Naive thymus-derived CD4-positive, alpha-beta T cell (primary cell): ENCODE measurements at regions not wholly inside any gene's neighbourhood (a gene's known extent, or its start where the extent isn't known, plus 50 kb on each side); places are given as distances from the start of the nearest gene placed in this dataset.

Experiments used
- ATAC-seq: fragments of 150-1000 bp; cut with Tn5 transposase; 2 replicates; pipeline ENCODE4 v1.10.0; 2021; ENCODE audit warnings: mild to moderate bottlenecking, moderate library complexity
- CTCF ChIA-PET: fragments of 350-600 bp; sonication (Branson Sonifier 250); formaldehyde crosslinking; loops from one replicate; lab custom pipeline; 2021; ENCODE audit warnings: antibody characterized with exemption; lab: Charles Lee
- POLR2A ChIA-PET: fragments of 350-600 bp; sonication (Branson Sonifier 250); formaldehyde crosslinking; loops from one replicate; lab custom pipeline; 2021; ENCODE audit warnings: antibody characterized with exemption, inconsistent platforms; lab: Charles Lee
- DNase-seq, 9 donors: peaks; one replicate each; pipeline versions ENCODE4 v3.0.0 to v3.0.0-alpha.2; 2020 to 2022; ENCODE audit warnings: mixed read lengths in 1 of 9
- H3K27ac ChIP-seq: one replicate; pipeline ENCODE4 v1.7.0; 2013; ENCODE audit warnings: mild to moderate bottlenecking, low read depth, low read length, moderate library complexity
- H3K27me3 ChIP-seq, 2 donors: one replicate each; pipeline ENCODE4 v1.7.0; 2013; ENCODE audit warnings: low read length in 2 of 2, mild to moderate bottlenecking in 2 of 2, moderate library complexity in 2 of 2; ENCODE audit not compliant: control insufficient read depth in 2 of 2, insufficient read depth in 2 of 2
- H3K36me3 ChIP-seq, 3 experiments: 1 replicate in 2 of 3; 2 replicates in 1 of 3; pipeline ENCODE4 v1.7.0; 2013; ENCODE audit warnings: low read length in 3 of 3, mild to moderate bottlenecking in 3 of 3, moderate library complexity in 1 of 3; ENCODE audit not compliant: insufficient read depth in 3 of 3, control insufficient read depth in 2 of 3
- H3K4me1 ChIP-seq, 2 donors: one replicate each; pipeline ENCODE4 v1.7.0; 2013; ENCODE audit warnings: low read length in 2 of 2, mild to moderate bottlenecking in 2 of 2, moderate library complexity in 1 of 2; ENCODE audit not compliant: control insufficient read depth in 2 of 2, insufficient read depth in 2 of 2
- H3K4me3 ChIP-seq: 2 replicates; pipeline ENCODE4 v1.7.0; 2013; ENCODE audit warnings: mild to moderate bottlenecking, low read length
- H3K9me3 ChIP-seq, 3 experiments: 1 replicate in 2 of 3; 2 replicates in 1 of 3; pipeline ENCODE4 v1.7.0; 2013; ENCODE audit warnings: low read length in 3 of 3; ENCODE audit not compliant: control insufficient read depth in 2 of 3
- H3K27ac Mint-ChIP-seq, 9 donors: one replicate each; pipeline ENCODE4 v1.8.0; 2020 to 2022; ENCODE audit warnings: mixed read lengths in 9 of 9, mild to moderate bottlenecking in 8 of 9, moderate library complexity in 5 of 9, inconsistent platforms in 2 of 9
- H3K27me3 Mint-ChIP-seq, 5 donors: one replicate each; pipeline ENCODE4 v1.8.0; 2021 to 2022; ENCODE audit warnings: mixed read lengths in 5 of 5, mild to moderate bottlenecking in 1 of 5
- H3K36me3 Mint-ChIP-seq, 5 donors: one replicate each; pipeline ENCODE4 v1.8.0; 2020 to 2022; ENCODE audit warnings: mixed read lengths in 5 of 5, mild to moderate bottlenecking in 3 of 5, inconsistent platforms in 1 of 5
- H3K4me1 Mint-ChIP-seq, 7 donors: one replicate each; pipeline ENCODE4 v1.8.0; 2020 to 2022; ENCODE audit warnings: mixed read lengths in 7 of 7, mild to moderate bottlenecking in 3 of 7, inconsistent platforms in 1 of 7
- H3K4me3 Mint-ChIP-seq, 10 donors: one replicate each; pipeline ENCODE4 v1.8.0; 2020 to 2022; ENCODE audit warnings: mild to moderate bottlenecking in 10 of 10, mixed read lengths in 10 of 10, moderate library complexity in 6 of 10, inconsistent platforms in 2 of 10
- H3K9me3 Mint-ChIP-seq, 11 donors: one replicate each; pipeline ENCODE4 v1.8.0; 2020 to 2022; ENCODE audit warnings: mixed read lengths in 11 of 11, mild to moderate bottlenecking in 4 of 11, inconsistent platforms in 1 of 11, moderate library complexity in 1 of 11
- intact Hi-C, 2 donors: fragments of 100-400 bp; cut with micrococcal nuclease; formaldehyde crosslinking; loops; one replicate each; pipeline ENCODE4 v1.15.1; 2023

DNA sequence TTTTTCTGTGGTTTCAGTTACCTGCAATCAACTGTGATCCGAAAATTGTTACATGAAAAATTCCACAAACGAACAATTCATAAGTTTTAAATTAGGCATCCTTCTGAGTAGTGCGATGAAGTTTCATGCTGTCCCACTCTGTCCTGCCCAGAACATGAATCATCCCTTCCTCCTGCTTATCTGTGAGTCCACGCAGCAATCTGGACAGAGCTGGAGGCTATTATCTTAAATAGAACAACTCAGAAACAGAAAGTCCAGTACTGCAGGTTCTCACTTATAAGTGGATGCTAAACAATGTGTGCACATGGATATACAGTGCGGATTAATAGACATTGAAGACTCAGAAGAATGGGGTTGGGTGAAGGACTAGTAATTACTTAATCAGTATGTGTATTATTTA lies 583.7 kb upstream of the SPRY2 start:
- Mint-ChIP-seq H3K36me3 (no peaks in the 10 kb centered on the region), H3K4me1 (no peaks in the 10 kb centered on the region), H3K27me3 (no peaks in the 10 kb centered on the region), H3K9me3 (peaks cover 0 to 2% (median 0%) of the 10 kb centered on the region in 11 donors), H3K27ac (no peak overlapping the region), H3K4me3 (no peak overlapping the region)
- no peaks in the 10 kb centered on the region for H3K4me1 ChIP-seq
- DNase-seq (no peak), ATAC-seq (no peak)
- H3K27ac ChIP-seq = no peak overlapping the region
- H3K4me3 ChIP-seq = no peak overlapping the region
- ChIA-PET CTCF (no interaction called here), POLR2A (no interaction called here)
- intact Hi-C loops = no loop called here
- no peaks in the 10 kb centered on the region for H3K27me3 ChIP-seq
- no peaks in the 10 kb centered on the region for H3K36me3 ChIP-seq
- no peaks in the 10 kb centered on the region for H3K9me3 ChIP-seq

DNA sequence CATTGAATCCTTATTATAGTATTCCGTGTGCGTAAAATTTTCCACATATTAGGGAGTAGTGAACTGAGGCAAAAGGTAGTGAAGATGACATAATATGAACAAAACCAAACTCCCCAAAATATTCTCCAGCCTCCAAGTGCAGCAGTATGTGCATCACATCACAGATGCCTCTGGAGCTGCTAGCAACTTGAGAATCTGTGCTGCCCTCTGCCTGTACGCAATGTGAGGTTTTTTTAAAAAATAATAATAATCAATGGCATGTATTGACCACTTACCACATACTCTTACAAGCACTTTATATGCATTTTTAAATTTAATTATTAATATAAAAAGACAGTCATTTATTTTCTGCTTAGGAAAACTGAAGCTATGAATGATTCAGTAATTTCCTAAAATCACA lies 583.0 kb upstream of the SPRY2 start:
- ChIA-PET POLR2A (no interaction called here), CTCF (no interaction called here)
- Mint-ChIP-seq H3K9me3 (peaks cover 0 to 2% (median 0%) of the 10 kb centered on the region in 11 donors), H3K36me3 (no peaks in the 10 kb centered on the region), H3K4me3 (no peak overlapping the region), H3K27ac (no peak overlapping the region), H3K27me3 (no peaks in the 10 kb centered on the region), H3K4me1 (no peaks in the 10 kb centered on the region)
- intact Hi-C loops = no loop called here
- Histone ChIP-seq H3K36me3 (no peaks in the 10 kb centered on the region), H3K9me3 (no peaks in the 10 kb centered on the region), H3K4me3 (no peak overlapping the region), H3K4me1 (no peaks in the 10 kb centered on the region), H3K27ac (no peak overlapping the region), H3K27me3 (no peaks in the 10 kb centered on the region)
- DNase-seq (no peak), ATAC-seq (no peak)

DNA sequence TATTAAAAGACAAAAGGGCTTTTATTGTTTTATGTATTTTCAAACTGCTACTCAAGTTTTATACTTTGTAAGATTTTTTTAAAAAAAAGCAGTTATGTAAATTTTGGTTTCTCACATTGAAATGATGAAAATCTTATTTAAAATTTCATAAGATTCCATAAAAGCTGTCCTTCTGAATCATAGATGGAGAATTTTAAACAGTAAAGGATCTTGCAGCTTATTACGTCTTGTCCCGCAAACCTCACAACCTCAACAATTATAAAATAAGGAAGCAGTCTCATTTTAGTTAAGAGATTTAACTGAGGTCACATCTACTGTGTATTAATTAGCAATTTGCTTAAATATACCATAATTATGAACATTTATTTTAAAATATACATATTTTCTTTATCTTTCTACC lies 581.0 kb upstream of the SPRY2 start:
- H3K9me3 ChIP-seq = no peaks in the 10 kb centered on the region
- no peaks in the 10 kb centered on the region for H3K27me3 ChIP-seq
- no peaks in the 10 kb centered on the region for H3K4me1 Mint-ChIP-seq
- peaks cover 0 to 2% (median 0%) of the 10 kb centered on the region in 11 donors for H3K9me3 Mint-ChIP-seq
- H3K36me3 Mint-ChIP-seq = no peaks in the 10 kb centered on the region
- H3K4me1 ChIP-seq = no peaks in the 10 kb centered on the region
- H3K36me3 ChIP-seq = no peaks in the 10 kb centered on the region
- ATAC-seq (no peak), DNase-seq (no peak)
- no peak overlapping the region for H3K27ac ChIP-seq
- no peak overlapping the region for H3K4me3 Mint-ChIP-seq
- no peaks in the 10 kb centered on the region for H3K27me3 Mint-ChIP-seq
- no peak overlapping the region for H3K27ac Mint-ChIP-seq
- no peak overlapping the region for H3K4me3 ChIP-seq
- POLR2A ChIA-PET = no interaction called here
- CTCF ChIA-PET = no interaction called here
- intact Hi-C loops = no loop called here

DNA sequence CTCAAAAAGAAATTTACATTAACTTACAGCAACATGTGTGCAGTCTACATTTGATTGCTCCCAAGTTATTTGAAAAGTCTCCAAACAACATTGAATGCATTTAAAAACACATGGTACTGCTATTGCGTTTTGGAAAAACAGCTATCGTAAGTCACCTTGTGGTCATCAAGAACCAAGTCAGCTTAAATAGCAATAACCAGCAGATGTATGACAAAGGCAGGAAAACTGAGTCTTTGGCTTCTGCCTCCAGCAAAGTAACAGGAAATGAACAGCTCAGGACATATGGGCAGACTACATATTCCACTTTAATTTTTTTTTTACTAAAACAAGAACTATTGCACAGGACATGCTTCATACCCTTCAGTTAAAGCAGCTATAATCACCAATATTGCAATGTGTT lies 580.6 kb upstream of the SPRY2 start:
- no peaks in the 10 kb centered on the region for H3K4me1 ChIP-seq
- POLR2A ChIA-PET = no interaction called here
- H3K27me3 Mint-ChIP-seq = no peaks in the 10 kb centered on the region
- no peaks in the 10 kb centered on the region for H3K9me3 ChIP-seq
- H3K27ac Mint-ChIP-seq = no peak overlapping the region
- no peak overlapping the region for H3K4me3 Mint-ChIP-seq
- H3K4me3 ChIP-seq = no peak overlapping the region
- H3K9me3 Mint-ChIP-seq = peaks cover 0 to 2% (median 0%) of the 10 kb centered on the region in 11 donors
- no peaks in the 10 kb centered on the region for H3K36me3 ChIP-seq
- H3K4me1 Mint-ChIP-seq = no peaks in the 10 kb centered on the region
- no peak overlapping the region for H3K27ac ChIP-seq
- CTCF ChIA-PET = no interaction called here
- DNase-seq = no peak
- H3K27me3 ChIP-seq = no peaks in the 10 kb centered on the region
- no peak for ATAC-seq
- H3K36me3 Mint-ChIP-seq = no peaks in the 10 kb centered on the region
- intact Hi-C loops = no loop called here

- Histone ChIP-seq H3K4me3 (no peak overlapping the region), H3K27ac (no peak overlapping the region), H3K27me3 (no peaks in the 10 kb centered on the region), H3K36me3 (no peaks in the 10 kb centered on the region), H3K4me1 (no peaks in the 10 kb centered on the region), H3K9me3 (no peaks in the 10 kb centered on the region)
- Mint-ChIP-seq H3K9me3 (peaks cover 0 to 10% (median 2%) of the 10 kb centered on the region in 11 donors), H3K27me3 (no peaks in the 10 kb centered on the region), H3K4me3 (no peak overlapping the region), H3K4me1 (no peaks in the 10 kb centered on the region), H3K36me3 (no peaks in the 10 kb centered on the region), H3K27ac (no peak overlapping the region)
- DNase-seq = no peak
- ATAC-seq = no peak
- intact Hi-C loops = no loop called here
- POLR2A ChIA-PET = no interaction called here
- CTCF ChIA-PET = no interaction called here
These were observed 565.9 kb upstream of the SPRY2 start for GRCh38 chr13:80906860-80907259.

GRCh38 chr13:80904386-80904785 lies 563.5 kb upstream of the SPRY2 start:
- ATAC-seq (no peak), DNase-seq (no peak)
- Mint-ChIP-seq H3K27me3 (no peaks in the 10 kb centered on the region), H3K27ac (no peak overlapping the region), H3K4me3 (no peak overlapping the region), H3K36me3 (no peaks in the 10 kb centered on the region), H3K9me3 (peaks cover 0 to 10% (median 0%) of the 10 kb centered on the region in 11 donors), H3K4me1 (no peaks in the 10 kb centered on the region)
- no peak overlapping the region for H3K4me3 ChIP-seq
- H3K4me1 ChIP-seq = no peaks in the 10 kb centered on the region
- ChIA-PET POLR2A (no interaction called here), CTCF (no interaction called here)
- no peaks in the 10 kb centered on the region for H3K36me3 ChIP-seq
- no peaks in the 10 kb centered on the region for H3K27me3 ChIP-seq
- H3K9me3 ChIP-seq = no peaks in the 10 kb centered on the region
- intact Hi-C loops = no loop called here
- no peak overlapping the region for H3K27ac ChIP-seq

DNA sequence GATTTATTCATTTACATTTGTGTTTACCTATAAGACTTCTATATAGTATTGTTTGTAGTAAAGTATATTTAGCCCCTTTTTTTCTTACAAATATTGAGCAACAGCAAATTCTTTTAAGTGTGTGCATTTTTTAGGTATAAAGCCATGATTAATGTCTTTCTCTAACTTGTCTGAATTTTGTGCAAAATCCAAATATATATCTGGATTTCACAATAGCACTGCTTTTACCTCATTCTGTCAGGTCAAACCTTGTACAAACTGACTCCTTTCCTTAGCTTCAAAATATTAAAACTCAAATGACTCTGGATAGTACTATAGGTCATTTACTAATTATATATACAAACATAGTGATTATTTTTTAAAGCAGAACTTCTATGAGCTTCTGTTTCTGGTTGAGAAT lies 563.0 kb upstream of the SPRY2 start:
- Histone ChIP-seq H3K4me3 (no peak overlapping the region), H3K27ac (no peak overlapping the region), H3K36me3 (no peaks in the 10 kb centered on the region), H3K27me3 (no peaks in the 10 kb centered on the region), H3K9me3 (no peaks in the 10 kb centered on the region), H3K4me1 (no peaks in the 10 kb centered on the region)
- intact Hi-C loops = no loop called here
- no peak for DNase-seq
- Mint-ChIP-seq H3K36me3 (no peaks in the 10 kb centered on the region), H3K27me3 (no peaks in the 10 kb centered on the region), H3K27ac (no peak overlapping the region), H3K9me3 (peaks cover 0 to 10% (median 0%) of the 10 kb centered on the region in 11 donors), H3K4me3 (no peak overlapping the region), H3K4me1 (no peaks in the 10 kb centered on the region)
- no peak for ATAC-seq
- ChIA-PET POLR2A (no interaction called here), CTCF (no interaction called here)
